ENCODE measurements at regions not wholly inside any gene's neighbourhood (a gene's known extent, or its start where the extent isn't known, plus 50 kb on each side); places are given as distances from the start of the nearest gene placed in this dataset.

- dilution Hi-C loops (cut with HindIII; ENCODE audit: low sequenced_read_pairs, unreplicated experiment) (no loop called here), intact Hi-C loops (cut with micrococcal nuclease) (no loop called here), in situ Hi-C loops (cut with MboI; ENCODE audit: low sequenced_read_pairs) (no loop called here)
- H4K91ac ChIP-seq (ENCODE audit: insufficient read depth, low read depth, low read length), result no peak overlapping the region
- H3K9me1 ChIP-seq (ENCODE audit: insufficient read depth, low read length), result no peaks in the 10 kb centered on the region
- H3K9me3 ChIP-seq (ENCODE audit: control insufficient read depth, insufficient read depth, low read length), result peaks cover 36% of the 10 kb centered on the region
- no peak for TF ChIP-seq RCOR1 (IDR thresholded peaks at IDR 0.05; ENCODE audit: insufficient replicate concordance, low read length)
- TF ChIP-seq MAFK (IDR thresholded peaks at IDR 0.05; ENCODE audit: low read depth, low read length), result no peak
- TF ChIP-seq BHLHE40 (IDR thresholded peaks at IDR 0.05; ENCODE audit: low read depth, low read length), result no peak
- no peak for TF ChIP-seq POLR2A (IDR thresholded peaks at IDR 0.05; ENCODE audit: low read depth, low read length)
- TF ChIP-seq MAZ (IDR thresholded peaks at IDR 0.05; ENCODE audit: borderline replicate concordance, low read depth, low read length), result no peak
- no peak for TF ChIP-seq SMC3 (IDR thresholded peaks at IDR 0.05; ENCODE audit: low read depth, low read length)
- no peak for TF ChIP-seq CEBPB (IDR thresholded peaks at IDR 0.05; ENCODE audit: low read depth, low read length)
- TF ChIP-seq FOS (IDR thresholded peaks at IDR 0.05; ENCODE audit: low read depth, low read length), result no peak
- no peak for TF ChIP-seq MXI1 (IDR thresholded peaks at IDR 0.05; ENCODE audit: borderline replicate concordance, low read depth, low read length)
- TF ChIP-seq, protein P1, sequence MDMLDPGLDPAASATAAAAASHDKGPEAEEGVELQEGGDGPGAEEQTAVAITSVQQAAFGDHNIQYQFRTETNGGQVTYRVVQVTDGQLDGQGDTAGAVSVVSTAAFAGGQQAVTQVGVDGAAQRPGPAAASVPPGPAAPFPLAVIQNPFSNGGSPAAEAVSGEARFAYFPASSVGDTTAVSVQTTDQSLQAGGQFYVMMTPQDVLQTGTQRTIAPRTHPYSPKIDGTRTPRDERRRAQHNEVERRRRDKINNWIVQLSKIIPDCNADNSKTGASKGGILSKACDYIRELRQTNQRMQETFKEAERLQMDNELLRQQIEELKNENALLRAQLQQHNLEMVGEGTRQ (IDR thresholded peaks at IDR 0.05; ENCODE audit: low read depth, low read length), result no peak
- TF ChIP-seq, protein P2, sequence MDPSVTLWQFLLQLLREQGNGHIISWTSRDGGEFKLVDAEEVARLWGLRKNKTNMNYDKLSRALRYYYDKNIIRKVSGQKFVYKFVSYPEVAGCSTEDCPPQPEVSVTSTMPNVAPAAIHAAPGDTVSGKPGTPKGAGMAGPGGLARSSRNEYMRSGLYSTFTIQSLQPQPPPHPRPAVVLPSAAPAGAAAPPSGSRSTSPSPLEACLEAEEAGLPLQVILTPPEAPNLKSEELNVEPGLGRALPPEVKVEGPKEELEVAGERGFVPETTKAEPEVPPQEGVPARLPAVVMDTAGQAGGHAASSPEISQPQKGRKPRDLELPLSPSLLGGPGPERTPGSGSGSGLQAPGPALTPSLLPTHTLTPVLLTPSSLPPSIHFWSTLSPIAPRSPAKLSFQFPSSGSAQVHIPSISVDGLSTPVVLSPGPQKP (IDR thresholded peaks at IDR 0.05; ENCODE audit: borderline replicate concordance, low read depth, low read length), result no peak
- no peak for TF ChIP-seq RAD21 (IDR thresholded peaks at IDR 0.05; ENCODE audit: low read length)
- no peak for TF ChIP-seq CHD1 (IDR thresholded peaks at IDR 0.05; ENCODE audit: low read depth, low read length)
- TF ChIP-seq CTCF (conservative IDR thresholded peaks at IDR 0.05; ENCODE audit: low read depth, low read length), result no peak
- no peak for TF ChIP-seq NFE2L2 (IDR thresholded peaks at IDR 0.05; ENCODE audit: low read depth, low read length)
- TF ChIP-seq RFX5 (IDR thresholded peaks at IDR 0.05; ENCODE audit: low read depth, low read length), result no peak
- no peak overlapping the region for H2BK120ac ChIP-seq (ENCODE audit: low read depth, low read length)
- WGBS, 2 experiments (ENCODE audit: extremely low coverage in 2 of 2, insufficient read length in 1 of 2), result 27% methylated on average over 5 of the region's 8 CpGs; no CpG with 5 or more reads in 1 of the 2 experiments
- H2AK5ac ChIP-seq (ENCODE audit: low read depth, low read length), result no peak overlapping the region
- H2AK9ac ChIP-seq (replicated peaks; ENCODE audit: low read depth, low read length, poor library complexity), result peak overlapping the region; percentile 28
- H3K27ac ChIP-seq (ENCODE audit: insufficient read depth, low read length), result no peak overlapping the region
- H2BK15ac ChIP-seq (ENCODE audit: low read depth, low read length), result no peak overlapping the region
- no peak overlapping the region for H4K8ac ChIP-seq (ENCODE audit: low read depth in 2 of 2, low read length in 2 of 2)
- no peaks in the 10 kb centered on the region for H3K4me1 ChIP-seq (ENCODE audit: control insufficient read depth, insufficient read depth, low read length)
- ChIA-PET CTCF (no interaction called here), POLR2A (ENCODE audit: unreplicated experiment) (no interaction called here)
- no peak overlapping the region for H3K9ac ChIP-seq (ENCODE audit: low read depth, low read length)
- no peak overlapping the region for H3K14ac ChIP-seq (replicated peaks; ENCODE audit: low read depth, low read length)
- no peaks in the 10 kb centered on the region for H3K27me3 ChIP-seq (ENCODE audit: control insufficient read depth, insufficient read depth, low read length)
- no peak overlapping the region for H2BK20ac ChIP-seq (ENCODE audit: low read depth, low read length)
- H3K18ac ChIP-seq (ENCODE audit: low read depth, low read length), result no peak overlapping the region
- no peak overlapping the region for H2BK5ac ChIP-seq (ENCODE audit: low read depth, low read length, poor library complexity, severe bottlenecking)
- H3K36me3 ChIP-seq (ENCODE audit: control insufficient read depth, insufficient read depth, low read length), result no peaks in the 10 kb centered on the region
- no peak overlapping the region for H3K56ac ChIP-seq (ENCODE audit: extremely low read depth, insufficient read depth, low read length)
- no peak overlapping the region for H3K4ac ChIP-seq (ENCODE audit: low read depth, low read length)
- no peak overlapping the region for H3K4me2 ChIP-seq (ENCODE audit: low read depth, low read length)
- BruUV-seq (replicated peaks), result no TSS peak
- no peak for ATAC-seq (ENCODE audit: low read depth)
- no peaks in the 10 kb centered on the region for H4K20me1 ChIP-seq (ENCODE audit: insufficient read depth, low read length)
- no peak overlapping the region for H3K23ac ChIP-seq (ENCODE audit: low read depth, low read length)
- no peak overlapping the region for H3K4me3 ChIP-seq (ENCODE audit: insufficient read depth, low read depth, low read length)
- H3K79me1 ChIP-seq (ENCODE audit: low read depth in 1 of 2, low read length in 2 of 2), result no peaks in the 10 kb centered on the region
- no peak overlapping the region for H4K5ac ChIP-seq (ENCODE audit: low read depth, low read length)
- no peak for DNase-seq
- H2AFZ ChIP-seq (replicated peaks; ENCODE audit: low read length, poor library complexity), result no peak overlapping the region
Observed at GRCh38 chr12:130075497-130076076, 86.7 kb upstream of the FZD10 start.

Measured in IMR-90 (cell line).